GM03348 (cell line): ENCODE measurements at regions not wholly inside any gene's neighbourhood (a gene's known extent, or its start where the extent isn't known, plus 50 kb on each side); places are given as distances from the start of the nearest gene placed in this dataset.

Experiments
- DNase-seq: peaks from one replicate; pipeline ENCODE4 v3.0.0; 2012; ENCODE audit warnings: low spot score

DNA sequence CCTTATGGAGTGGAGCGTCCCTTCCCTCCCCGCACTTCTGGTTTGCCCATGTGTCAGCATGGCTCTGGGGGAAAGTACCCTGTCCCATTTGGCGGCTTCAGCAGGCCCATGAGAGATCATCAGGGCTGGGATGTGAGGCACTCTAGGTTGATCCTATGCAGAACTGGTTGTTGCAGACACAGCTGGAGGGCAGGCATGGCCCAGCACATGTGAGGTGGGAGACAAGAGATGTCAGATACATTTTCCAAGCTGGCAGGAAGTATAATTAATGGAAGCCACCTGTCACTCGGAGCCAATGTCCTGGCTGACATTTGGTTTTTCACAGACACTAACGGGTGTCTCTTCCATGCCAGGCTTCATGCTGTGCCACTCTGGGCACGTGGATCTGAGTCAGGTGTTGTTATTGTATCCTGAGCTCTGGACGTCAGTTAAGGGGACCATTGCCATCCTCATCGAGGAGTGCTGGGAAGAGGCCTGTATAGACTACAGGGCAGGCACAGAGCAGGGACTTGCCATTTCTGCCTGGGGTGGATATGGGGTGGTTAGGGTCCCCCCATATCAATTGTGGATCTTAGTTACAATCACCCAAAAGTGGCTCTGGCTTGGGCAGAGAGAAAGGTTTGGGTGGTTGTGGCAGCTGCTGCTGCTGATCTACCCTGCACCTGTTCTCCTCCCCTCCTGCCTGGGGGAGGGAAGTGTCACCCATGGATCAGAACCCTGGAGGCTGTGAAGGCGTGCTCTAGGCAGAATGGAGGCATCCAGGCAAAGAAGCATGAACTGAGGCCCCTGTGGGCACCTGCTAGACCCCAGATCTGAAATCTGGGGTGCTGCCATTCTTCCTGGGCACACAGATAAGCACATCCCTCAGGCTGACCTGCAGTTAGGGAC, 140.7 kb downstream of the FBLN2 start:
- no peak for DNase-seq

DNA sequence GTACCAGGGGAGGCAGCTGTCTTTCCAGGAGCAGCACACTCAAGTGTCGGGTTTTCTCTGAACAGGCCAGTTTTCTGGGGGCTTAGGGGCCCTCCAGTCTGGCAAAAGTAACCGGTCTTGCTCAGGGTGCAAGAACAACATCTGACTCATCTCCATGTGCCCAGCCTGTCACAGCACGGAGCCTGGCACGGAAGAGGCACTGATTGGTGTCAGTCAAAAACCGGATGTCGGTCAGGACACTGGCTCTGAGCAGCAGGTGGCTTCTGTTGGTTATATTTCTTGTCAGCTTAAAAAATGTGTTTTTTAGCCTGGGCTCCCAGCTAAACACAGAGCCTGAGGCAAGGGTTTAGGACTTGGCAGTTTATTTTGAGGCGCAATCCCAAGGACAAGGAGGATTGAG, 139.9 kb downstream of the FBLN2 start:
- no peak for DNase-seq

DNA sequence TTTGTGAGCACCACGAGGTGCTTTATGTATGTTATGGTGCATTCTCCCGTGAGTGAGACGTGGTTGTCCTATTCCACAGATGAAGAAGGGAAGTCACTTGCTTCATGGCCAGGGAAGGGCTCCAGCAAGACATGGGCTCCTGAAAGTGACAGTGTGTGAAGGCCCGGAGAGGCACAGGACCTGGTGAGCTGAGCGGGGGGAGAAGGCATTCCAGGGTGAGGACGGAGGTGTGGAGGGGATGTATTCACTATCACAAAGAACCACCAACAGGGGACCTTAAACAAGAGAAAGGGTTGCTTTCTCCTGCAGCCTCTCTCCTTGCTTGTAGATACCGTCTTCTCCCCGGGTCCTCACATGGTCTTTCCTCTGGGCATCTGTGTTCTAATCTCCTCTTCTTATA, 139.1 kb downstream of the FBLN2 start:
- no peak for DNase-seq
